ENCODE measurements at regions not wholly inside any gene's neighbourhood (a gene's known extent, or its start where the extent isn't known, plus 50 kb on each side); places are given as distances from the start of the nearest gene placed in this dataset.
"Not testable (repeated sequence)": the region's sequence is repeated elsewhere in the genome, so short reads cannot be mapped to it uniquely, and the experiment has no call there.

GRCh38 chr3:82133070-82133606 lies 371.7 kb upstream of the GBE1 start:
- intact Hi-C loops (cut with DNase I): loop anchor here (1.0 kb wide), 1 partner anchor 467 kb away; no protein-coding TSS in a partner anchor
- DNase-seq: peak in 8 of 10 donors; percentile 33 to 88 (median 51)

GRCh38 chr3:82132210-82133069 lies 371.0 kb upstream of the GBE1 start:
- intact Hi-C loops (cut with DNase I): loop anchor here (1.0 kb wide), 1 partner anchor 466 kb away; no protein-coding TSS in a partner anchor
- no peak for DNase-seq

- intact Hi-C loops (cut with DNase I): no loop called here
Measured at GRCh38 chr3:82130046-82130445, 368.6 kb upstream of the GBE1 start.

GRCh38 chr3:82129221-82129801 lies 367.9 kb upstream of the GBE1 start:
- DNase-seq: no peak
- intact Hi-C loops (cut with DNase I): no loop called here

More at GRCh38 chr3:82130046-82130445, 368.6 kb upstream of the GBE1 start:
- no peak for DNase-seq

- DNase-seq: no peak
- intact Hi-C loops (cut with DNase I): no loop called here
Measured at GRCh38 chr3:82128271-82128670, 366.8 kb upstream of the GBE1 start.

- intact Hi-C loops (cut with DNase I): no loop called here
- DNase-seq: no peak
Measured at GRCh38 chr3:82122554-82123345, 361.3 kb upstream of the GBE1 start.

GRCh38 chr3:82114589-82114988 lies 353.1 kb upstream of the GBE1 start:
- DNase-seq: no peak
- intact Hi-C loops (cut with DNase I): no loop called here

GRCh38 chr3:82110721-82111120 lies 349.3 kb upstream of the GBE1 start:
- intact Hi-C loops (cut with DNase I): not testable (repeated sequence)
- DNase-seq: peak in 1 of 10 donors; percentile 61

- no peak for DNase-seq
Measured at GRCh38 chr3:82103241-82103640, 341.8 kb upstream of the GBE1 start.

GRCh38 chr3:82100378-82100777 lies 338.9 kb upstream of the GBE1 start:
- no peak for DNase-seq
- intact Hi-C loops (cut with DNase I): no loop called here

More at GRCh38 chr3:82103241-82103640, 341.8 kb upstream of the GBE1 start:
- intact Hi-C loops (cut with DNase I): no loop called here

- intact Hi-C loops (cut with DNase I): no loop called here
- DNase-seq: no peak
Measured at GRCh38 chr3:82093641-82094040, 332.2 kb upstream of the GBE1 start.

GRCh38 chr3:82088749-82089148 lies 327.3 kb upstream of the GBE1 start:
- DNase-seq: no peak
- intact Hi-C loops (cut with DNase I): no loop called here

- intact Hi-C loops (cut with DNase I): no loop called here
- no peak for DNase-seq
Measured at GRCh38 chr3:82087958-82088357, 326.5 kb upstream of the GBE1 start.

GRCh38 chr3:82085851-82086475 lies 324.5 kb upstream of the GBE1 start:
- no peak for DNase-seq
- intact Hi-C loops (cut with DNase I): no loop called here

- no peak for DNase-seq
- intact Hi-C loops (cut with DNase I): no loop called here
Measured at GRCh38 chr3:82085356-82085755, 323.9 kb upstream of the GBE1 start.

GRCh38 chr3:82084824-82085223 lies 323.4 kb upstream of the GBE1 start:
- no peak for DNase-seq
- intact Hi-C loops (cut with DNase I): no loop called here

- intact Hi-C loops (cut with DNase I): no loop called here
- DNase-seq: no peak
Measured at GRCh38 chr3:82082796-82083195, 321.4 kb upstream of the GBE1 start.

GRCh38 chr3:82081351-82081750 lies 319.9 kb upstream of the GBE1 start:
- no peak for DNase-seq
- intact Hi-C loops (cut with DNase I): no loop called here

- no peak for DNase-seq
- intact Hi-C loops (cut with DNase I): no loop called here
Measured at GRCh38 chr3:82080792-82081191, 319.3 kb upstream of the GBE1 start.

GRCh38 chr3:82080261-82080660 lies 318.8 kb upstream of the GBE1 start:
- DNase-seq: no peak
- intact Hi-C loops (cut with DNase I): no loop called here
